ENCODE measurements at regions not wholly inside any gene's neighbourhood (a gene's known extent, or its start where the extent isn't known, plus 50 kb on each side); places are given as distances from the start of the nearest gene placed in this dataset.

DNA sequence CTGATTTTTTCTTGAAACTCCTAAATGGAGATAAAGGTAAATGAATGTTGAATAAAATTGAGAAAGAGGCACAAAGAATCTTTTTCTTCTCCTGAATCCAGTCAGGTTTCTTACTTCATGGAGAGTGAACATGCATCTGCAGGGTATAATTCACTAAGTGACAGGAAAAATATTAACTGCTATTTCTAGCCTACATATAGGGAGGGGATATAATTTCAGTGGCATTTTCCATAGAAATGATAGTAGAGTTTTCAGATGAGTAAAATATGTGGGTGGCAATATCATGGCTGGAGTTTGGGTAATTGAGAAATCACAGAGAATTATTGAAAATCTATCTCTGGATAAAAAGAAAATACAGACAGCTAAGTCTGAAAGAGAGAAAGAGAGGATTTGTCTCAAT is 1227.0 kb upstream of the GJE1 start:
- no peak overlapping the region for H3K9ac ChIP-seq
- no peak overlapping the region for H3K4me3 Mint-ChIP-seq
- H4K20me1 ChIP-seq (ENCODE audit: low read depth): no peaks in the 10 kb centered on the region
- no peak overlapping the region for H3K4me3 ChIP-seq
- no peaks in the 10 kb centered on the region for H3K79me2 ChIP-seq (ENCODE audit: low read depth)
- TF ChIP-seq EZH2 (IDR thresholded peaks at IDR 0.05): no peak
- TF ChIP-seq EZH2phosphoT487 (IDR thresholded peaks at IDR 0.05): no peak
- TF ChIP-seq, protein P1, sequence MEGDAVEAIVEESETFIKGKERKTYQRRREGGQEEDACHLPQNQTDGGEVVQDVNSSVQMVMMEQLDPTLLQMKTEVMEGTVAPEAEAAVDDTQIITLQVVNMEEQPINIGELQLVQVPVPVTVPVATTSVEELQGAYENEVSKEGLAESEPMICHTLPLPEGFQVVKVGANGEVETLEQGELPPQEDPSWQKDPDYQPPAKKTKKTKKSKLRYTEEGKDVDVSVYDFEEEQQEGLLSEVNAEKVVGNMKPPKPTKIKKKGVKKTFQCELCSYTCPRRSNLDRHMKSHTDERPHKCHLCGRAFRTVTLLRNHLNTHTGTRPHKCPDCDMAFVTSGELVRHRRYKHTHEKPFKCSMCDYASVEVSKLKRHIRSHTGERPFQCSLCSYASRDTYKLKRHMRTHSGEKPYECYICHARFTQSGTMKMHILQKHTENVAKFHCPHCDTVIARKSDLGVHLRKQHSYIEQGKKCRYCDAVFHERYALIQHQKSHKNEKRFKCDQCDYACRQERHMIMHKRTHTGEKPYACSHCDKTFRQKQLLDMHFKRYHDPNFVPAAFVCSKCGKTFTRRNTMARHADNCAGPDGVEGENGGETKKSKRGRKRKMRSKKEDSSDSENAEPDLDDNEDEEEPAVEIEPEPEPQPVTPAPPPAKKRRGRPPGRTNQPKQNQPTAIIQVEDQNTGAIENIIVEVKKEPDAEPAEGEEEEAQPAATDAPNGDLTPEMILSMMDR (IDR thresholded peaks at IDR 0.05): no peak
- H3K27ac Mint-ChIP-seq: no peak overlapping the region
- no peak overlapping the region for H3K27ac ChIP-seq
- H3K4me1 Mint-ChIP-seq: no peaks in the 10 kb centered on the region
- no peaks in the 10 kb centered on the region for H3K36me3 Mint-ChIP-seq
- no peaks in the 10 kb centered on the region for H3K36me3 ChIP-seq
- H3K4me1 ChIP-seq: no peaks in the 10 kb centered on the region
- peaks cover 9% of the 10 kb centered on the region for H3K9me3 Mint-ChIP-seq
- no peaks in the 10 kb centered on the region for H3K9me3 ChIP-seq (ENCODE audit: low read depth)
- H2AFZ ChIP-seq (replicated peaks): no peak overlapping the region
- no peak for DNase-seq (ENCODE audit: low spot score)
- peaks cover 2% of the 10 kb centered on the region for H3K27me3 Mint-ChIP-seq (ENCODE audit: insufficient read depth, low read depth)
- H3K4me2 ChIP-seq: no peak overlapping the region
- no peaks in the 10 kb centered on the region for H3F3A ChIP-seq (ENCODE audit: low read depth)
- no peaks in the 10 kb centered on the region for H3K27me3 ChIP-seq

GRCh38 chr6:140905050-140905449 is 1227.7 kb upstream of the GJE1 start:
- Histone ChIP-seq H3K27me3 (no peaks in the 10 kb centered on the region), H3K4me1 (no peaks in the 10 kb centered on the region), H3K4me2 (no peak overlapping the region), H4K20me1 (ENCODE audit: low read depth) (no peaks in the 10 kb centered on the region), H3K36me3 (no peaks in the 10 kb centered on the region), H3K4me3 (no peak overlapping the region), H3K79me2 (ENCODE audit: low read depth) (no peaks in the 10 kb centered on the region), H3K9ac (no peak overlapping the region), H3K9me3 (ENCODE audit: low read depth) (no peaks in the 10 kb centered on the region), H3F3A (ENCODE audit: low read depth) (no peaks in the 10 kb centered on the region), H2AFZ (replicated peaks) (no peak overlapping the region), H3K27ac (no peak overlapping the region)
- no peak for DNase-seq (ENCODE audit: low spot score)
- Mint-ChIP-seq H3K27me3 (ENCODE audit: insufficient read depth, low read depth) (peaks cover 2% of the 10 kb centered on the region), H3K4me3 (no peak overlapping the region), H3K36me3 (no peaks in the 10 kb centered on the region), H3K27ac (no peak overlapping the region), H3K9me3 (peaks cover 6% of the 10 kb centered on the region), H3K4me1 (no peaks in the 10 kb centered on the region)
- no peak for TF ChIP-seq EZH2phosphoT487 (IDR thresholded peaks at IDR 0.05)
- TF ChIP-seq, protein P1 (IDR thresholded peaks at IDR 0.05): no peak

DNA sequence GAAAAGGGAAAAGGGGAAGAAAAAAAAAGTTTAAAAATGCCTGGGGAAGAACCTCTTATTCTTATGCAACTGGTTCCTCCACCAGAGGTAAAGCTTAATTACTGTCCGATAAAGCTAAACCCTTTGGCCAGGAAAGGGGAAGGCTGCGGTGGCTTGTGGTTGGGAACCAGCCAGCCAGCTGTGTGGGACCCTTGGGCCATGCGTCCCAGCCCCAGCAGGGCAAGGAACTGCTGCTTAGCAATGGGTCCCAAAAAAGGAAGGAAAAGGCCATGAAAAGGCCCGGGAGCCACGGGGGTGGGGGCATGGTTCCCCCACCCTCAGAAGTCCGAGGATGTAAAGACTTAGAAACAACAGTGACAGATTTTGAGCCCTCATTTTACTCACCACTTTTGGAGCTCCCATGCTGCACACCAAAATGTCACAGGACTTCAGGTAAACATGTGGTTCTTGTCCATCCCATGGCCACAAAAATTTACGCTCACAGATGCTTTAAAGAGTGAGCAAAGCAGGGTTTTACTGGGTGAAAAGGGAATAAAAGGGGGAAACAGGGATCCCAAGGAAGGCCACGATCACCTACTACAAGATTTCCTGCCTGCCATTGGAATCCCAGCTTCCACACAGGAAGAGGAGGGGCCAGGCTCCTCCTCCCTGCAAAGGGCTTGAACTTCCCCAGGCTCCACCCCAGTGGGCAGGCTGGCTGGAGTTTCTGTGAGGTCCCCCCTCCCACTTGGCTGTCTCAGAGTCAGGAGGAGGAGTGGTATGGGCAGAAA is 1234.7 kb upstream of the GJE1 start:
- H3K79me2 ChIP-seq (ENCODE audit: low read depth): no peaks in the 10 kb centered on the region
- Mint-ChIP-seq H3K27ac (no peak overlapping the region), H3K36me3 (peaks cover 2% of the 10 kb centered on the region), H3K4me3 (no peak overlapping the region), H3K4me1 (peaks cover 3% of the 10 kb centered on the region), H3K27me3 (ENCODE audit: insufficient read depth, low read depth) (peaks cover 2% of the 10 kb centered on the region), H3K9me3 (peaks cover 15% of the 10 kb centered on the region)
- H3K36me3 ChIP-seq: no peaks in the 10 kb centered on the region
- no peak overlapping the region for H3K9ac ChIP-seq
- DNase-seq (ENCODE audit: low spot score): no peak
- H3F3A ChIP-seq (ENCODE audit: low read depth): no peaks in the 10 kb centered on the region
- H3K4me1 ChIP-seq: no peaks in the 10 kb centered on the region
- H3K27ac ChIP-seq: no peak overlapping the region
- TF ChIP-seq, protein P1 (IDR thresholded peaks at IDR 0.05): no peak
- TF ChIP-seq EZH2phosphoT487 (IDR thresholded peaks at IDR 0.05): no peak
- no peak for TF ChIP-seq EZH2 (IDR thresholded peaks at IDR 0.05)
- H3K27me3 ChIP-seq: no peaks in the 10 kb centered on the region
- H4K20me1 ChIP-seq (ENCODE audit: low read depth): no peaks in the 10 kb centered on the region
- no peak overlapping the region for H3K4me2 ChIP-seq
- no peaks in the 10 kb centered on the region for H3K9me3 ChIP-seq (ENCODE audit: low read depth)
- H2AFZ ChIP-seq (replicated peaks): no peak overlapping the region
- no peak overlapping the region for H3K4me3 ChIP-seq
